ENCODE measurements at regions not wholly inside any gene's neighbourhood (a gene's known extent, or its start where the extent isn't known, plus 50 kb on each side); places are given as distances from the start of the nearest gene placed in this dataset.

- no peak for DNase-seq (ENCODE audit: low read depth, low spot score)
These were observed 49.6 kb upstream of the KIF2A start for GRCh38 chr5:62256161-62257019.
